H9 (cell line): ENCODE measurements at regions not wholly inside any gene's neighbourhood (a gene's known extent, or its start where the extent isn't known, plus 50 kb on each side); places are given as distances from the start of the nearest gene placed in this dataset.

ENCODE experiments used
- DNase-seq: peaks from one replicate; pipeline ENCODE4 v3.0.0-alpha.2; 2017
- H2AFZ ChIP-seq: one replicate; pipeline ENCODE4 v1.6.1; 2013; ENCODE audit warnings: mild to moderate bottlenecking, low read length, control low read depth, moderate library complexity
- H2AK5ac ChIP-seq: 2 replicates; pipeline ENCODE4 v1.6.1; 2013; ENCODE audit warnings: low read length, control low read depth, mixed read lengths; ENCODE audit not compliant: insufficient read length
- H2BK120ac ChIP-seq: one replicate; pipeline ENCODE4 v1.6.1; 2013; ENCODE audit warnings: low read depth, mild to moderate bottlenecking, low read length, control low read depth, inconsistent platforms; ENCODE audit not compliant: poor library complexity, severe bottlenecking
- H2BK12ac ChIP-seq: 2 replicates; pipeline ENCODE4 v1.6.1; 2013; ENCODE audit warnings: low read length, control low read depth, mixed read lengths, low read depth; ENCODE audit not compliant: insufficient read length
- H2BK15ac ChIP-seq: 2 replicates; pipeline ENCODE4 v1.6.1; 2013; ENCODE audit warnings: low read depth, low read length, control low read depth
- H2BK20ac ChIP-seq: one replicate; pipeline ENCODE4 v1.6.1; 2013; ENCODE audit warnings: low read depth, mild to moderate bottlenecking, low read length, control low read depth, inconsistent platforms; ENCODE audit not compliant: poor library complexity, severe bottlenecking
- H2BK5ac ChIP-seq: 2 replicates; pipeline ENCODE4 v1.6.1; 2013; ENCODE audit warnings: low read length, control low read depth, mixed read lengths; ENCODE audit not compliant: insufficient read length
- H3K14ac ChIP-seq: 2 replicates; pipeline ENCODE4 v1.6.1; 2013; ENCODE audit warnings: low read length, control low read depth; ENCODE audit not compliant: insufficient read depth
- H3K18ac ChIP-seq: 2 replicates; pipeline ENCODE4 v1.6.1; 2013; ENCODE audit warnings: low read depth, mild to moderate bottlenecking, mixed read lengths, low read length, control low read depth; ENCODE audit not compliant: insufficient read length
- H3K23ac ChIP-seq: 2 replicates; pipeline ENCODE4 v1.6.1; 2013; ENCODE audit warnings: low read length, control low read depth, mixed read lengths, low read depth; ENCODE audit not compliant: insufficient read length
- H3K23me2 ChIP-seq: 2 replicates; pipeline ENCODE4 v1.6.1; 2013; ENCODE audit warnings: low read depth, mild to moderate bottlenecking, mixed read lengths, low read length, control low read depth; ENCODE audit not compliant: insufficient read length, poor library complexity, severe bottlenecking
- H3K27ac ChIP-seq: 2 replicates; pipeline ENCODE4 v1.5.1; 2013; ENCODE audit warnings: low read length, control low read depth, mixed read lengths, low read depth; ENCODE audit not compliant: insufficient read length
- H3K27me3 ChIP-seq: 2 replicates; pipeline ENCODE4 v1.6.1; 2013; ENCODE audit warnings: low read length, control low read depth, inconsistent platforms; ENCODE audit not compliant: insufficient read depth
- H3K4ac ChIP-seq: 2 replicates; pipeline ENCODE4 v1.6.1; 2013; ENCODE audit warnings: low read depth, mild to moderate bottlenecking, control low read depth, inconsistent platforms, low read length, moderate library complexity
- H3K4me1 ChIP-seq: 2 replicates; pipeline ENCODE4 v1.6.1; 2013; ENCODE audit warnings: low read length, control low read depth, inconsistent platforms; ENCODE audit not compliant: insufficient read depth
- H3K4me2 ChIP-seq: 2 replicates; pipeline ENCODE4 v1.6.1; 2013; ENCODE audit warnings: low read length, control low read depth, mixed read lengths; ENCODE audit not compliant: insufficient read length, insufficient read depth
- H3K56ac ChIP-seq: 2 replicates; pipeline ENCODE4 v1.6.1; 2013; ENCODE audit warnings: low read depth, mild to moderate bottlenecking, mixed read lengths, low read length, control low read depth; ENCODE audit not compliant: insufficient read length
- H3K79me1 ChIP-seq: 2 replicates; pipeline ENCODE4 v1.6.1; 2013; ENCODE audit warnings: low read depth, mild to moderate bottlenecking, moderate library complexity, low read length, control low read depth, inconsistent platforms; ENCODE audit not compliant: insufficient read depth, poor library complexity, severe bottlenecking
- H3K79me2 ChIP-seq: 2 replicates; pipeline ENCODE4 v1.6.1; 2013; ENCODE audit warnings: low read length, control low read depth, inconsistent platforms; ENCODE audit not compliant: insufficient read depth
- H3K9ac ChIP-seq: 2 replicates; pipeline ENCODE4 v1.6.1; 2013; ENCODE audit warnings: low read length, control low read depth, mixed read lengths; ENCODE audit not compliant: insufficient read length; ENCODE audit errors: extremely low read depth
- H3K9me3 ChIP-seq: one replicate; pipeline ENCODE4 v1.6.1; 2013; ENCODE audit warnings: low read depth, low read length, inconsistent platforms; ENCODE audit not compliant: control insufficient read depth
- H3T11ph ChIP-seq: one replicate; pipeline ENCODE4 v1.6.1; 2013; ENCODE audit warnings: mild to moderate bottlenecking, low read length, control low read depth, inconsistent platforms
- H4K20me1 ChIP-seq: one replicate; pipeline ENCODE4 v1.6.1; 2013; ENCODE audit not compliant: control insufficient read depth, insufficient read length, insufficient read depth
- H4K5ac ChIP-seq: 2 replicates; pipeline ENCODE4 v1.6.1; 2013; ENCODE audit warnings: low read depth, mild to moderate bottlenecking, mixed read lengths, low read length, control low read depth; ENCODE audit not compliant: insufficient read length
- H4K8ac ChIP-seq: replicated peaks from 2 replicates; pipeline ENCODE4 v1.6.1; 2013; ENCODE audit warnings: low read length, control low read depth, mixed read lengths, low read depth; ENCODE audit not compliant: insufficient read length
- H4K91ac ChIP-seq: 2 replicates; pipeline ENCODE4 v1.6.1; 2013; ENCODE audit warnings: low read depth, mild to moderate bottlenecking, moderate library complexity, mixed read lengths, low read length, control low read depth; ENCODE audit not compliant: insufficient read length
- H3K27ac Mint-ChIP-seq, 3 experiments: 2 replicates in 2 of 3; 3 replicates in 1 of 3; pipeline ENCODE4 v1.8.0; 2020 to 2021; ENCODE audit warnings: mixed read lengths in 3 of 3, mild to moderate bottlenecking in 1 of 3, moderate library complexity in 1 of 3
- H3K27me3 Mint-ChIP-seq: 2 replicates; pipeline ENCODE4 v1.8.0; 2021; ENCODE audit warnings: low read depth, mild to moderate bottlenecking, moderate library complexity, mixed read lengths
- H3K36me3 Mint-ChIP-seq, 3 experiments: 2 replicates in 2 of 3; 3 replicates in 1 of 3; pipeline ENCODE4 v1.8.0; 2020 to 2021; ENCODE audit warnings: low read depth in 3 of 3, mixed read lengths in 3 of 3; ENCODE audit not compliant: insufficient read depth in 1 of 3
- H3K4me1 Mint-ChIP-seq, 2 experiments: 2 replicates each; pipeline ENCODE4 v1.8.0; 2020; ENCODE audit warnings: mixed read lengths in 2 of 2
- H3K4me3 Mint-ChIP-seq, 2 experiments: 2 replicates in 1 of 2; 3 replicates in 1 of 2; pipeline ENCODE4 v1.8.0; 2020 to 2021; ENCODE audit warnings: mild to moderate bottlenecking in 2 of 2, mixed read lengths in 2 of 2, moderate library complexity in 1 of 2
- H3K9me3 Mint-ChIP-seq, 2 experiments: 2 replicates in 1 of 2; 3 replicates in 1 of 2; pipeline ENCODE4 v1.8.0; 2020; ENCODE audit warnings: mild to moderate bottlenecking in 2 of 2, mixed read lengths in 2 of 2, moderate library complexity in 1 of 2
- WGBS: extraction: QIAGEN DNeasy Blood & Tissue Kit; methylation state at CpG from one replicate; pipeline ENCODE4 v1.1.7; 2013; ENCODE audit warnings: missing lambda C conversion rate, low lambda C conversion rate, mixed read lengths; ENCODE audit not compliant: insufficient read length; ENCODE audit errors: extremely low coverage; 5-methylcytosine and 5-hydroxymethylcytosine counted together
- TF ChIP-seq, protein P1 (sequence below): fragments of 200-600 bp; sonication (generic); conservative IDR thresholded peaks from 3 replicates; pipeline ENCODE4 v1.8.0; 2021; ENCODE audit warnings: antibody characterized with exemption, mild to moderate bottlenecking

DNA sequence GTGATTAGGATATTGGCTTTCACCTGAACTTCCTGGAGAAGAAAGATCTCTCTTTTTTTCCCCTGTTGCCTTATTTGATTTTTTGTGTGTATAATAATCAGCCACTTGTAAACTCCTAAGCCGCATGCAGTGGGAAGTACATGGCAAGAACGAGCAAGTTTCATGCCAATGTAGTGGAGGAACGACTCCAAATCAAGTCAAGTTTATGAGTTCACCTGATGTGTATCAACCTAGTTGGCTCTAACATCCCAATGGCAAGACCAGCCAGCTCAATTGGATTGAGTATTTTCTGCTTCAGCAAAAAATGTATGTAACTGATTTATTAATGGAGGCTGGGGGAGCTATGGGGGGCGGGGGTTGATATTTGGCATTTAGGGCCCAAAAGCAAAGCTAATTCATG is 65.5 kb upstream of the LYZL1 start:
- no peak overlapping the region for H3K18ac ChIP-seq
- no peak overlapping the region for H2BK20ac ChIP-seq
- H3K4me1 Mint-ChIP-seq, result peaks cover under 1 to 10% of the 10 kb centered on the region in 2 experiments
- no peak overlapping the region for H2BK12ac ChIP-seq
- no peaks in the 10 kb centered on the region for H3K36me3 Mint-ChIP-seq
- no peak overlapping the region for H3K27ac ChIP-seq
- no peak overlapping the region for H2BK120ac ChIP-seq
- H3K9me3 ChIP-seq, result no peaks in the 10 kb centered on the region
- H3K4me2 ChIP-seq, result no peak overlapping the region
- H4K8ac ChIP-seq, result no peak overlapping the region
- H3K23me2 ChIP-seq, result no peaks in the 10 kb centered on the region
- peaks cover 2% of the 10 kb centered on the region; the same call in 1 of the 2 replicates for H3K4me1 ChIP-seq
- H3K79me1 ChIP-seq, result no peaks in the 10 kb centered on the region
- H3K27me3 ChIP-seq, result no peaks in the 10 kb centered on the region
- DNase-seq, result no peak
- no peak overlapping the region for H4K5ac ChIP-seq
- H3K56ac ChIP-seq, result no peak overlapping the region
- no peak overlapping the region for H3K9ac ChIP-seq
- H2BK5ac ChIP-seq, result no peak overlapping the region
- no peak overlapping the region for H3K4me3 Mint-ChIP-seq
- H3T11ph ChIP-seq, result no peak overlapping the region
- H4K20me1 ChIP-seq, result no peaks in the 10 kb centered on the region
- H3K23ac ChIP-seq, result no peak overlapping the region
- no CpG with 5 or more reads among the region's 4 CpGs for WGBS
- no peak overlapping the region for H2AK5ac ChIP-seq
- H3K27me3 Mint-ChIP-seq, result no peaks in the 10 kb centered on the region
- no peak overlapping the region for H3K4ac ChIP-seq
- TF ChIP-seq, protein P1, sequence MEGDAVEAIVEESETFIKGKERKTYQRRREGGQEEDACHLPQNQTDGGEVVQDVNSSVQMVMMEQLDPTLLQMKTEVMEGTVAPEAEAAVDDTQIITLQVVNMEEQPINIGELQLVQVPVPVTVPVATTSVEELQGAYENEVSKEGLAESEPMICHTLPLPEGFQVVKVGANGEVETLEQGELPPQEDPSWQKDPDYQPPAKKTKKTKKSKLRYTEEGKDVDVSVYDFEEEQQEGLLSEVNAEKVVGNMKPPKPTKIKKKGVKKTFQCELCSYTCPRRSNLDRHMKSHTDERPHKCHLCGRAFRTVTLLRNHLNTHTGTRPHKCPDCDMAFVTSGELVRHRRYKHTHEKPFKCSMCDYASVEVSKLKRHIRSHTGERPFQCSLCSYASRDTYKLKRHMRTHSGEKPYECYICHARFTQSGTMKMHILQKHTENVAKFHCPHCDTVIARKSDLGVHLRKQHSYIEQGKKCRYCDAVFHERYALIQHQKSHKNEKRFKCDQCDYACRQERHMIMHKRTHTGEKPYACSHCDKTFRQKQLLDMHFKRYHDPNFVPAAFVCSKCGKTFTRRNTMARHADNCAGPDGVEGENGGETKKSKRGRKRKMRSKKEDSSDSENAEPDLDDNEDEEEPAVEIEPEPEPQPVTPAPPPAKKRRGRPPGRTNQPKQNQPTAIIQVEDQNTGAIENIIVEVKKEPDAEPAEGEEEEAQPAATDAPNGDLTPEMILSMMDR, result no peak
- H2AFZ ChIP-seq, result no peak overlapping the region
- H3K9me3 Mint-ChIP-seq, result no peaks in the 10 kb centered on the region
- H2BK15ac ChIP-seq, result no peak overlapping the region
- H3K79me2 ChIP-seq, result no peaks in the 10 kb centered on the region
- H3K27ac Mint-ChIP-seq, result no peak overlapping the region
- H4K91ac ChIP-seq, result no peak overlapping the region
- H3K14ac ChIP-seq, result no peak overlapping the region
